ENCODE measurements at regions not wholly inside any gene's neighbourhood (a gene's known extent, or its start where the extent isn't known, plus 50 kb on each side); places are given as distances from the start of the nearest gene placed in this dataset.

DNA sequence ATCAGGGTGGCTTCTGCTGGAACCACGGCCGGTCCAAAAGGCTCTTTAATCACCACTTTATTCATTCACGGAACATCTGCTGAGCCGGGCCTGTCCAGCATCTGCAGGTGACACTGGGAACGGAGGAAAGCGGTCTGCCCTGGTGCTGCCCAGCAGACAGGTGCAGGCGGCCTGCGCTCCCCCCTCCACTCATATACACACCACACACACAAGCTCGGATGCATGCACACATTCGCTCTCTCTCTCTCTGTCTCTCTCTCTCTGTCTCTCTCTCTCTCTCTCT, 736.9 kb downstream of the BRD1 start:
- H3K9ac ChIP-seq (ENCODE audit: low read length) = no peak overlapping the region
- no peaks in the 10 kb centered on the region for H3K9me2 ChIP-seq (ENCODE audit: insufficient read depth)
- H3K79me2 ChIP-seq (ENCODE audit: insufficient read depth, low read length) = no peaks in the 10 kb centered on the region
- no peak for DNase-seq (ENCODE audit: low read depth, low spot score)
- H4K20me1 ChIP-seq (ENCODE audit: insufficient read depth) = no peaks in the 10 kb centered on the region
- BruUV-seq (replicated peaks) = no TSS peak
- no peaks in the 10 kb centered on the region for H3K27me3 ChIP-seq (ENCODE audit: insufficient read depth, low read length)
- H3K4me2 ChIP-seq (ENCODE audit: low read length) = no peak overlapping the region
- no peak for TF ChIP-seq JUND (IDR thresholded peaks at IDR 0.05)
- no peak for TF ChIP-seq YY1 (IDR thresholded peaks at IDR 0.05; ENCODE audit: extremely low read depth, insufficient replicate concordance, low read depth, low read length)
- TF ChIP-seq CBX3 (IDR thresholded peaks at IDR 0.05; ENCODE audit: low read depth) = no peak
- no peak for TF ChIP-seq ZBTB33 (IDR thresholded peaks at IDR 0.05; ENCODE audit: extremely low read depth, insufficient replicate concordance, low read length)
- no peak for TF ChIP-seq MAX (IDR thresholded peaks at IDR 0.05)
- no peak for TF ChIP-seq POLR2A (IDR thresholded peaks at IDR 0.05; ENCODE audit: borderline replicate concordance, extremely low read depth, insufficient read depth, insufficient read length)
- TF ChIP-seq RAD21 (IDR thresholded peaks at IDR 0.05; ENCODE audit: low read depth) = no peak
- TF ChIP-seq EZH2phosphoT487 (IDR thresholded peaks at IDR 0.05; ENCODE audit: borderline replicate concordance) = no peak
- no peak for TF ChIP-seq SIN3A (IDR thresholded peaks at IDR 0.05; ENCODE audit: low read depth)
- no peak for TF ChIP-seq ELF1 (IDR thresholded peaks at IDR 0.05; ENCODE audit: borderline replicate concordance, low read depth)
- no peak for TF ChIP-seq ATF3 (IDR thresholded peaks at IDR 0.05)
- TF ChIP-seq CTCF (IDR thresholded peaks at IDR 0.05 in 2 of 3, conservative IDR thresholded peaks at IDR 0.05 in 1 of 3; ENCODE audit: borderline replicate concordance in 1 of 3, insufficient read depth in 1 of 3, low read depth in 2 of 3, low read length in 2 of 3) = no peak
- TF ChIP-seq TCF7L2 (IDR thresholded peaks at IDR 0.05; ENCODE audit: borderline replicate concordance, extremely low read depth, insufficient read depth, insufficient read length) = no peak
- no peak for TF ChIP-seq ZFX (IDR thresholded peaks at IDR 0.05)
- no peak for TF ChIP-seq EGR1 (IDR thresholded peaks at IDR 0.05; ENCODE audit: low read depth)
- TF ChIP-seq, protein P1, sequence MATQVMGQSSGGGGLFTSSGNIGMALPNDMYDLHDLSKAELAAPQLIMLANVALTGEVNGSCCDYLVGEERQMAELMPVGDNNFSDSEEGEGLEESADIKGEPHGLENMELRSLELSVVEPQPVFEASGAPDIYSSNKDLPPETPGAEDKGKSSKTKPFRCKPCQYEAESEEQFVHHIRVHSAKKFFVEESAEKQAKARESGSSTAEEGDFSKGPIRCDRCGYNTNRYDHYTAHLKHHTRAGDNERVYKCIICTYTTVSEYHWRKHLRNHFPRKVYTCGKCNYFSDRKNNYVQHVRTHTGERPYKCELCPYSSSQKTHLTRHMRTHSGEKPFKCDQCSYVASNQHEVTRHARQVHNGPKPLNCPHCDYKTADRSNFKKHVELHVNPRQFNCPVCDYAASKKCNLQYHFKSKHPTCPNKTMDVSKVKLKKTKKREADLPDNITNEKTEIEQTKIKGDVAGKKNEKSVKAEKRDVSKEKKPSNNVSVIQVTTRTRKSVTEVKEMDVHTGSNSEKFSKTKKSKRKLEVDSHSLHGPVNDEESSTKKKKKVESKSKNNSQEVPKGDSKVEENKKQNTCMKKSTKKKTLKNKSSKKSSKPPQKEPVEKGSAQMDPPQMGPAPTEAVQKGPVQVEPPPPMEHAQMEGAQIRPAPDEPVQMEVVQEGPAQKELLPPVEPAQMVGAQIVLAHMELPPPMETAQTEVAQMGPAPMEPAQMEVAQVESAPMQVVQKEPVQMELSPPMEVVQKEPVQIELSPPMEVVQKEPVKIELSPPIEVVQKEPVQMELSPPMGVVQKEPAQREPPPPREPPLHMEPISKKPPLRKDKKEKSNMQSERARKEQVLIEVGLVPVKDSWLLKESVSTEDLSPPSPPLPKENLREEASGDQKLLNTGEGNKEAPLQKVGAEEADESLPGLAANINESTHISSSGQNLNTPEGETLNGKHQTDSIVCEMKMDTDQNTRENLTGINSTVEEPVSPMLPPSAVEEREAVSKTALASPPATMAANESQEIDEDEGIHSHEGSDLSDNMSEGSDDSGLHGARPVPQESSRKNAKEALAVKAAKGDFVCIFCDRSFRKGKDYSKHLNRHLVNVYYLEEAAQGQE (IDR thresholded peaks at IDR 0.05; ENCODE audit: low read depth) = no peak
- no peak for TF ChIP-seq SRF (IDR thresholded peaks at IDR 0.05; ENCODE audit: low read depth)
- no peak for TF ChIP-seq FOSL1 (IDR thresholded peaks at IDR 0.05; ENCODE audit: low read depth)
- no peak for TF ChIP-seq EZH2 (IDR thresholded peaks at IDR 0.05)
- H3K4me3 ChIP-seq (replicated peaks in 1 of 2; ENCODE audit: low read depth in 1 of 2, low read length in 2 of 2) = no peak overlapping the region
- ATAC-seq = no peak
- H3K9me3 ChIP-seq (ENCODE audit: control insufficient read depth in 1 of 2, insufficient read depth in 1 of 2, low read depth in 1 of 2, low read length in 2 of 2) = no peaks in the 10 kb centered on the region
- H3K4me1 ChIP-seq (ENCODE audit: control insufficient read depth in 1 of 2, insufficient read depth in 2 of 2, low read length in 2 of 2) = no peaks in the 10 kb centered on the region
- intact Hi-C loops (cut with micrococcal nuclease) = no loop called here
- ChIA-PET CTCF (no interaction called here), POLR2A (no interaction called here), RAD21 (ENCODE audit: low non-redundant PET in 1 of 2, low total read pairs in 2 of 2, uncharacterized antibody in 2 of 2, unreplicated experiment in 2 of 2) (no interaction called here)
- no peaks in the 10 kb centered on the region for H3K36me3 ChIP-seq (ENCODE audit: control insufficient read depth in 1 of 2, insufficient read depth in 2 of 2, low read length in 2 of 2)
- no peak overlapping the region for H2AFZ ChIP-seq (ENCODE audit: low read depth, low read length, poor library complexity, severe bottlenecking)
- H3K27ac ChIP-seq (ENCODE audit: low read depth, low read length) = no peak overlapping the region
